HG03565 (cell line): ENCODE measurements at regions not wholly inside any gene's neighbourhood (a gene's known extent, or its start where the extent isn't known, plus 50 kb on each side); places are given as distances from the start of the nearest gene placed in this dataset.
"Not testable (repeated sequence)": the region's sequence is repeated elsewhere in the genome, so short reads cannot be mapped to it uniquely, and the experiment has no call there.

Experiments
- ATAC-seq: cut with Tn5 transposase; IDR thresholded peaks from one replicate; pipeline ENCODE4 v1.9.1; 2021; ENCODE audit warnings: mild to moderate bottlenecking, moderate library complexity; ENCODE audit not compliant: unreplicated experiment

DNA sequence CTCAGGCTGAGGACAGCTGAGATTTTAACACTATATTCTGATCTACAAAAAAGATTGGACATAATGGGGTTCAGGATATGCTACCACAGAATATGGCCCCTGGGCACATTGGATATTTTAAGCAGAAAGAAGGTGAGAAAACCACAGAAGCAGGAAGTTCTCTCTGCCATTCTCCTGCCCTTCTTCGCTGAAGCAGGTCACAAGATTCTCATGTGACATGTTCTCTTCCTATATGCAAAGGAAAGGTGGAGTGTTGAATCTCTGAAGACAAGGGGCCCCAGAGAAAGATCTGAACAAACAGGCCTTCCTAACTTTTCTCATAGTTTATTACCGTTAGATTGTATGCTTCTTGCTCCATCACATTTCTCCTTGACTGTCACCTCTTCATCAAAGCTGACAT is 285.7 kb downstream of the S1PR1 start:
- ATAC-seq, result no peak

DNA sequence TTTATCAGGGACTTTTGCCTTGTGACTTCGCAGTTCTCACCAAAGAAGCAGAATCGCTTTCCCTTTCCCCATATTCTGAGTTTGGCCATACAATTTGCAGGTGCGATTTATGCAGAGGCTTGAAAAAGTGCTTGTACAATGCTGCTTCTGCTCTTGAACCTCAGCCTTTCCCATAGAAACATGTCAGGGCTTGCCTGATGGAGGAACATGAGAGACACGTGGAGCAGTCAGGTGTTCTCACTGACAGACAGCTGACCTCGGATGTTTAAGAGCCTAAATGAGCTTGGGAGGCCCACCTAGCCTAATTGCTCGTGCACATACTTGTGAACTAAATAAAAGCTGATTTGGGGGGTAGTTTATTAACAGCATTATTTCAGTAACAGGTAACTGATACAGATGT is 290.0 kb downstream of the S1PR1 start:
- ATAC-seq, result no peak

DNA sequence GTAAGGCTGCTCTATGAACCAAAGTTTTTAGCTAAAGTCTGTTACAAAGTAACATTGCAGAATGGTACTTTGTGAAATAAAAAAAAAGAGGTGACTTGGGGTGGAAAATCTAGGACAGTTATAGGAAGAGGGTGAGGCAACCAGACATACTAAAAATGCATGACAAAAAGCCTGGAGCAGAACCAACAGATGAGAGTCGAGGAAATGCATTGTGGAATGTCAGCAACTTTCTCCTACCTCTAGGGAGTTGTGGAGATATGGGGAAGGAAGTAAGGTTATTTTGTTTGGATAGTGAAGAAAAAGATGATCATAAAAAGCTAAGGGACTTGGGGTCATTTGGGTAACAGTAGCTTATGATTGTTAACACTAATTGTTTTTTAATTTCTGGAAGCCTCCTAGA is 295.6 kb downstream of the S1PR1 start:
- ATAC-seq, result no peak

DNA sequence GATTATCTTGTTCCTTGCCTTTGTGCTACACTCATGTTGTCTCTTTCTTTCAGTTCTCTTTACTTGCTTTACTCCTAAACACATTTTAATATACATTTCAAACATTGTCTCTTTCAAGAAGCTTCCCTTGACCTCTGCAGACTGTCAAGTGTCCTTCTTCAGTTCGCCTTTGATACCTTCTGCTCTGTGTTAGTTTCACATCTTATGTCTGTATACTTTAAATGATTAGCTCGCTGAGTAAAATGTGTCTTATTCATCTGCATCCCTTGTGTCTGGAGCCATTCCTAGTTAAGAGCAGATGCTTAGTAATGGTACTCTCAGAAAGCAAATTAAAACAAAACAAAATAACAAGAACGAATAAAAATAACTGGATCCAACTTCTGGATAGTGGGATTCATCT is 303.3 kb downstream of the S1PR1 start:
- no peak for ATAC-seq

DNA sequence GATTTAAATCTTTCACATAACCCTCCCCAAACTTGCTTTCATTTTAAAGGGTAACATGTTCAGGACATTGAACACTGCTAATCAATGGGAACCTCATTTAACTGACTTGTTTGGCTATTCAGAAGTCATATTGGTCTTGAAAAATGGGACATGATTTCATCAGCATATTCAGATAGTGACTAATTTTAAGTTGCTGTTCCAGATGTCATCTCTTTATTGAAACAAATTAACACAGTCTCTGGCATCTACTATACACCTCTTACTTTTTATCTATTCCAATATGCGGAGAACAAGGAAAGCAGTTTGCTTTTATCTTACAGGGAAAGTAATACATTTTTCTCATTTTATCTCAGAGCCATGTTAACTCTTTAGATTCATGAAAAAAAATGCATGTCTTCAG is 310.1 kb downstream of the S1PR1 start:
- ATAC-seq, result no peak

DNA sequence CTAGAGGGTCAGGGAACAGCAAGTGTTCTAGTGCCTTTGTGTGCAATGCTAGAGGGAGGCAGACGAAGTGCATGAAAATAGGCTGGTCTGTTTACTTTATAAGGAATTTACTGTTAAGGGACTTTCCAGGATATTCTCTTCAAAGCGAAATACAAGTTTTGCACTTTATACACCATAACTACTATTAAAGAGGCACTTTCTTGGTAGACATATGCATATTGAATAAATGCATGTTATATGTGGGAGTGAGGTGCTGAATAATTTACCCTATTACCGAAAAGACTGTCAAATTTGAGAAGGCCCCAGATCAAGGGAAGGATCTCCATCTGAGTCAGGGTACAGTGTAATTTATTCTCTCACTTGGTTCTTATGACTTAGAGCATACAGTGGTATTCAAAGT is 310.5 kb downstream of the S1PR1 start:
- ATAC-seq, result no peak

DNA sequence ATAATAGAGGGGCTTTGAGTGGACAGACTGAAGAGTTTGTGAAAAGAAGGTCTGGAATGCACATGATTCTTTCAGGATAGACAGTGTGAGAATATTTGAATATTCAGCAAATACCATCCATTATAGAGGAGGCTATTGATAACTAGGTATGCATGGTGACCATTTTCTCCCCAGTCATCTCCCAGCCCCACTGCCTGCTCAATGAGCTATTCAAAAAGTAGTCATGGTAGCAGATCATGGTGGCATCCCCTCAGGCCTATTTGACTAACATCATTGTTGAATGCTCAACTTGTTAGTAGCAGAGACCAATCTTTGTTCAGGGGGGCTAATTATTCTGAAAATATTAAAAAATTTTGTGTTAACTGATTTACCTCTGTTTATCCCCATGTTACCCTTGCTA is 311.6 kb downstream of the S1PR1 start:
- ATAC-seq, result no peak

DNA sequence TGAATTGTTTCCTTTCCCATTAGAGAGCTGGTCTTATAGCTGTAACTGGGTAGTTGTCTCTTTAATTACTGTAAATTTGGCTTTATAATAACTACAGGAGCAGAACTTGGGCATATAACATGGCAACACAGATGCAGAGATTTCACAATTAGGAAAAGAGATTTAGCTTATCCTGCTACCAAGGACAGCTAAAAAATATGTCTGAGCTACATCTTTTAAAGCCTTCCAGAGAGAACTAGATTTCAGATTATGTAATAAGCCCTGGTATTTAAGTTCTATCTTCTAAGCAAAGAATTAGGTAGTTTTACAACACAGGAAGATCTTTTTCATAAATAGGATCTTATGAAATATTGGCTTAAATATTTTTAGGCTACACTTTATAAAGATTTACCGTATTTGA is 313.8 kb downstream of the S1PR1 start:
- ATAC-seq, result no peak

DNA sequence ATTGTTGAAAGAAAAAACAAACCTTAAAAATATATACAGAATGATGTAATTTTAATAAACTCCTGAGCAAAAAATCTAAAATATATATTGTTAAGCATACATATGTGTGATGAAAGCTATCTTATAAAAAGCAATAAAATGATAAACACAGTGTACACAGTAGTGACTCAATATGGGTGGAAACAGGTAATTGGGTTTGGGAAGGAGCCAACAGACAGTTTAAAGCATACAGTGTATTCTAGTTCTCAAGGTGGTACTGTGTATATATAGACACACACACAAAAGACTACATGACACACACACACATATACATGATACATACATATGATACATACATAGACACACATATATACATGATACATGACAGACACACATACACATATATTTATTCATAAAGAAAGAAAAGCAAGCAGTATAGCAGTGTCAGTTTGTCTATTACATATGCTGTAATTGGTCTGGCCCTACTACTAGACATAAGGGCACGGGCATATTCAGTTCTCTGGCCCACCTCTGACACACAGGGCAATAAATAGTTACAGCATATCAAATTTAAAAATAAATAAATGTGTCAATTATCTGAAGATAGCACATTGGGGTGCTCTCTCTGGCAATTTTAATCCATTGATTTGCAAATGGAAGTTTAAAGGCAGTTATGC is 330.2 kb downstream of the S1PR1 start:
- ATAC-seq, result no peak

DNA sequence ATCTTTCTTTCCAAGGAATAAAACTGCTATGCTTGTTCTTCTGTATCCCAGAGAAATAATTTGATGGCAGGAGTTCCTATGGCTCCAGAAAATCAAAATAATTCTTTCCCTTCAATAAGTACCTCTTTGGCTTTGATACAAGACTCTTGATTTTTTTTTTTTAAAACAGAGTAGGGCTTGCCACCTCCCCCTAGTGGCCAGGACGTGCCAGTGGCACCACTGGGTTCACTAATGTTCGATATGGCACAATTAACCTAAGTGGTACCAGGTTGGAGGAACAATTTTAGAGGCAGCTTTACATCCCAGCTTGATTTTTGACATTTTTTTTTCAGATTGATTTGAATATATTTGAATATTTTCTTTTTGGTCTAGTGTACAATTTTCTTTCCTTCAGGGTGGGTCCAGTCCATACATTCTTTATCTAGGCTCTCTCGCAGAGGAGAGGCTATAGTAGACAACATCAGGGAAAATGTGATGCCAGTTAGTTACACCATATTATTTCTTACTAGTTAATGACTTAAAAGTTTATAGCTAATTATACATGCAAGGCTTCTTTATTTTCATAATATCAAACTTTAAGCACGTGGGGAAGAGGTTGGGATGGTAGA is 330.9 kb downstream of the S1PR1 start:
- peak; percentile 94 for ATAC-seq

DNA sequence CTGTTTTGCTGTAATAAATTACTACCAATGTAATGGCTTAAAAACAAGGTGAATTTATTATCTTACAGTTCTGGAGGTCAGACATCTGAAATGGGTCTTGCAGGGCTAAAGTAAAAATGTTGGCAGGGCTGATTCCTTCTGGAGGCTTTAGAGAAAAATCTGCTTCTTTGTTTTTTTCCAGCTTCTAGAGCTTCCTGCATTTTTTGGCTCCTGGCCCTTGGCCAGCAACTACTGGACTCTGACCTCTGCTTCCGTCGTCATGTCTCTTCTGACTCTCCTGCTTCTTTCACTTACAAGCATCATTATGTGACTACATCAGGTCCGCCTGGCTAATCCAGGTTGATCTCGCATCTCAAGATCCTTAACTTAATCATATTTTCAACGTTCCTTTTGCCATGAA is 350.9 kb downstream of the S1PR1 start:
- ATAC-seq, result no peak

DNA sequence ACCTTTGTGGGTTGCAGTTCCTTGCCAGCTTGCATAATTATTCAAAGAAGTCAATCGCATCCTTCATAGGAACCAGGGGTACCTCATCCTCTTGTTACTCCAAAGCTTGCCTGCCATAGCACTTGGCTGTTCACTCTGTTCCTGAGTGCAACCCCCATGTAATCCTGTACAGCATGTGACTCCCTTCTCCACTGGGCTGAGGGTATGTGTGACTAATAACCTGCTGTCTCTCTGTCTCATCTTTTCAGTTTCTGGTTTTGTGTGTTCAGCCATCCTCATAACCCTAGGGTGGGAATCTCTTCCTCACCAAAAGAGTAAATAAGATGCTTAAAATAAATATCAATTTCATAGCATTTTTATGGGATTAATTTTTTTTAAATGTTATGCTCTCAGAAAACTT is 351.9 kb downstream of the S1PR1 start:
- peak; percentile 76 for ATAC-seq

DNA sequence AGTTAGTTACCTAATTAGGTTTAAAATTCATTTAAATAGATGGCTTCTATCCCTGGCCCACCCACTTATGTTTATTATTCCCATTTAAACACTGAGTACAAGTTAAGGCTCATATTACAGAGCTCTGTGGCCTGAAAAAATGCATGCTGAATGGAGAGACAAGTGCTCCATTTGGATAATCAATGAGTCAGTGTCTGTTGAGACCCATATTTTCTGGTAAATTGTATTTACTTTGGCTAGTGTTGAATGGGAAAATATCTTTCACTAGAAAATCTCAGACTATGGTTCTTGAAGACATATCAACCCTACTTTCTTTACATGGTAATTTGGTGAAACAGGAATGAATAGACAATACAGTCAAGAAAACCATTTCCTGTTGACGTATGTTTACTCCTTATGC is 356.0 kb downstream of the S1PR1 start:
- no peak for ATAC-seq

DNA sequence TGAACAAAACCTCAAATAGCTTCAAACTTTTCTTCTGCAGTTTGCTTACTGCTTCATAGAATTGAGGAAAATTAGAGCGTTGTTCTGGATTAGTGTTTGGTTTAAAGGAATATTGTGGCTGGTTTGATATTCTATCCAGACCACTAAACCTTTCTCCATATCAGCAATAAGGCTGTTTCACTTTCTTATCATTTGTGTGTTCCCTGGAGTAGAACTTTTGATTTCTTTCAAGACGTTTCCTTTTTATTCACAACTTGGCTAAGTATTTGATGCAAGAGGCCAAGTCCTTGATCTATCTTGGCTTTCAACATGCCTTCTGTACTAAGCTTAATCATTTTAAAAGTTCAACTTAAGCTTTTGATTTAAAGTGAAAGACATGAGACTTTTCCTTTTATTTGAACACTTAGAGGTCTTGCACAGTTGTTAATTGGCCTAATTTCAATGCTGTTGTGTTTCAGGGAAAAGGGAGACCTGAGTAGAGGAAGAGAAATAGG is 359.1 kb downstream of the S1PR1 start:
- ATAC-seq, result no peak

DNA sequence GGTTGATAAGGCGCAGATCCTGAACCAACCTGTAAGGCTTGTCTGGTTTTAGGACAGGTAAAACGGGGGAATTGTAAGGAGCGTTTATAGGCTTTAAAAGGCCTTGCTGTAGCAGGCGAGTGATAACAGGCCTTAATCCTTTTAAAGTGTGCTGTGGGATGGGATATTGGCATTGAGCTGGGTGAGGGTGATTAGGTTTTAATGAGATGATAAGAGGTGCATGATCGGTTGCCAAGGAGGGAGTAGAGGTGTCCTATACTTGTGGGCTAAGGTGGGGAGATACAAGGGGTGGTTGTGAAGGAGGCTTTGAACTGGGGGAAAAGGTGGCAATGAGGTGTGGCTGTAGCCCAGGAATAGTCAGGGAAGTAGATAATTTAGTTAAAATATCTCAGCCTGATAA is 363.8 kb downstream of the S1PR1 start:
- not testable (repeated sequence) for ATAC-seq

DNA sequence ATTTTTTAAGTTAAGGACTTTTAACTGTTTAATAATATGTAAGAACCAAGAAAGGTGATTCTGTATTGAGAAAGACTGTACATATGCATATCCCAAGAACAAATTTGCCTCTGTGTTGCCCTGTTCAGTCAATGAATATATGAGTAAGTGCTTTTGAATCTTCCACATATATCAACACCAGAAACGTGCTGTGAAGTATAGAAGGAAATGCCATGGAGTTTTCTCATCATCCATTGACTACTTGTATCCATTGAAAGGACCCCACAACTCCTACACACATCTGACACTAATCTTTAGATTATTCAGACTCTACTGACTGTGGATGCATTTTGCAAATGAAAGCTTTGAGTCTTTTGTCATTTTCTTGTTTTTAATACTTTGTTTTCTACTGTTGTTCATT is 366.9 kb downstream of the S1PR1 start:
- no peak for ATAC-seq

DNA sequence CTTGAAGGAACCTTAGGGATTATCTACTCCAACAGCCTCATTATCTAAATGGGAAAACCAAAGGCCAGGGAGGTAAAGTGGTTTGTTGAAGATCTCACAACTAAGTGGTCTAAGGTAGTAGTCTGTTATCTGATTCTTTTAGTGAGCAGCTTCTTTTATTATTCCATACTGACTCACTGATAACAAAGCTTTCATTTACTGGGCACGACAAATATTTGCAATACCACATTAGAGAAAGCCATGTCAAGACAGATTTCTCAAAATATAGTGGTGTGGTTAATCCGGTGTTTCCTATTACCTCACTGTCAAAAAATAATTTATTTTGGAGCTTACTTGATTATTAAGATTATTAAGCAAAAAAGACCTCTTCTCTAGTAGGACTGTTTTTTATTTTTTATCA is 369.1 kb downstream of the S1PR1 start:
- ATAC-seq, result no peak

DNA sequence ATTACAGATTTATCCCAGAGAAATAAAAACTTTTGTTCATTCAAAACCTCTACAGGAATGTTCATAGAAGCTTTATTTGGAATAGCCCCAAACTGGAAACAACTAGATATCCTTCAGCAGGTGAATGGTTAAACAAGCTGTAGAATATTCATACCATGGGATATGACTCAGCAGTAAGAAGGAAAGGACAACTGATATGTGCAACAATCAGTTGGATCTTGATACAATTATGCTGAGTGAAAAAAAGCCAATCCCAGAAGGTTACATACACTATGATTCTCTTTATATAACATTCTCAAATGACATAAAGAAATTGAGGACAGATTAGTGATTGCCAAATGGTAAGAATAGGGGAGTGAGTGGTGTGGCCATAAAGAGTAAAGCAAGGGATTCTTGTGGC is 376.7 kb downstream of the S1PR1 start:
- ATAC-seq, result no peak

DNA sequence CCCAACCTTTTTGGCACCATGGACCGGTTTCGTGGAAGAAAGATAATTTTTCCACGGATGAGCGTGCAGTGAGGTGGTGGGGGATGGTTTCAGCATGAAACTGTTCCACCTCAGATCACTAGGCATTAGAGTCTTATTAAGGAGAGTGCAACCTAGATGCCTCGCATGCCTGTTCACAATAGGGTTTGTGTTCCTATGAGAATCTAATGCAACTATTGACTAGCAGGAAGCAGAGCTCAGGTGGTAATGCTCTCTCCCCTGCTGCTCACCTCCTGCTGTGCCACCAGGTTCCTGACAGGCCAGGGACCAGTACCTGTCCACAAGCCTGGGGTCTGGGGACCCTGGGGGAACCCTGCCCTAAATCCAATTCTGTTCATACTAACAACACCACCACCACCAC is 377.8 kb downstream of the OLFM3 start:
- ATAC-seq, result no peak

DNA sequence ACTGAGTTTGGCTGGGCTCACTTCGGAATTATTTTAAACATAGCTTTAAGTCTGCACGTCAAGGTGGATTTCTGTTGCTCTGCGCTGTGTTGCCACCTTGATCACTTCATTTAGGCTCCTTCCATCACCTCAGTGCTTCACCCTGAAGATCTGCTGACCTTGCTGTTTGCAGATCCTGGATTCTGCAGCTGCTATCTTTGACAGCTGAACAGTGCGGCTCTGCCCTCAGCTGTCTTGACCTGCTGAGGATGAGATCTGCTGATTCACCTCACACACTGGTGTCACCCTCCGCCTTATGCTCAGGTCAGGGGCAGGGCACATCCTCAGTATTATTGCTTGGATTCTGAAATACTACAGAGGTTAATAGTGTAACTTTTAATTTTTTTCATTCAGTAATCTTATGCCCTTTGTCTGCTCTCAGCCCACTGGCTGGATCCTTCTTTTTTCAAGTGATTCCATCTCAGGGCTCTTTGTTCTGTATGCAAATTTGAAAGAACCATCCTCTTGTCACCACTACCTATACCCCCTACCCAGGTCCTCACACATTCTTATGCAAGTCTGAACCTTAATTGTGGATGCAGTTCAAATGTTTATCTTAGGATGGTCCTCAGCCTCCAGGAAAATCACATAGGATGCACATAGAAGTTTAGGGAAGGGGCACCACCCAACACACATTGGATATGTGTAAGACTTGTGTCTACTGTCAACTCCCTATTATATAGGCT is 364.0 kb downstream of the OLFM3 start:
- no peak for ATAC-seq

DNA sequence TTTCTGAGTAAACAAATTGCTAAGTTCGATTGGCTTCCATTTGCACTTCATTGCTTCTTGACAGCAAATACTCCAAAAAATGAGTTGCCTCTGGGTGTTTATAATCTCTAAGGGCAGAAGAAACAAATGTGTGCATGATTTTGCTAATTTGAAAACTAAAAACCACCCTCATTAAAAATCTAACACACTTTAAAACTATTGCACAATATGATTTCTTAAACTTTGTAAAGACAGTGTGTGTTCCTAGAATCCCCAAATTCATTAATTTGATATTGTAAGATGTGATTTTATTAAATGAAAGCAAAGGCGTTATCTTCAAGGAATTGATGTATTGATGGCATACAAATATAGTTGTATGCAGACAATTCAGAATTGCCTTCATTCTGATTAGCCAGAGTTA is 350.9 kb downstream of the OLFM3 start:
- no peak for ATAC-seq

DNA sequence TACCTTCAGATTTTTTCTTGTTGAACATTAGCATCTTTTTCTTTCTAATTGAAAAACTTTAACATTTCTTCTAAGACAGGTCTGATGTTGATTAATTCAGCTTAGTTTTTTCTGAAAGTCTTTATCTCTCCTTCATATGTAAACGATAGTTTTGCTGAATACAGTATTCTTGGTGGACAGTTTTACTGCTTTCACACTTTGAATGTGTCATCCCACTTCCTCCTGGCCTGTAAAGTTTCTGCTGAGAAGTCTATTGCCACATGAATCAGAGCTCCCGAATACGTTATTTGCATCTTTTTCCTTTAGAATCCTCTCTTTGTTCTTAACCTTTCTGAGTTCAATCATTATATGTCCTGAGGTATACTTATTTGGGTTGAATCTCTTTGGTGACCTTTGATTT is 344.2 kb downstream of the OLFM3 start:
- no peak for ATAC-seq
